Smooth muscle cell (in vitro differentiated cells): ENCODE measurements at regions not wholly inside any gene's neighbourhood (a gene's known extent, or its start where the extent isn't known, plus 50 kb on each side); places are given as distances from the start of the nearest gene placed in this dataset.

Experiments
- DNase-seq: peaks from one replicate; lab custom pipeline; 2025; ENCODE audit not compliant: unreplicated experiment; lab: John Stamatoyannopoulos, UW
- H2AFZ ChIP-seq: fragments of 200-600 bp; sonication (generic); 2 replicates; pipeline ENCODE4 v1.6.0; 2016; ENCODE audit warnings: antibody characterized with exemption, low read depth, mild to moderate bottlenecking
- H3F3A ChIP-seq: fragments of 200-600 bp; sonication (generic); 2 replicates; pipeline ENCODE4 v1.6.0; 2017; ENCODE audit warnings: antibody characterized with exemption, low read depth
- H3K27ac ChIP-seq: fragments of 200-600 bp; sonication (generic); 2 replicates; pipeline ENCODE4 v1.5.1; 2016; ENCODE audit warnings: low read depth, mild to moderate bottlenecking
- H3K27me3 ChIP-seq: fragments of 200-600 bp; sonication (generic); 2 replicates; pipeline ENCODE4 v1.6.1; 2016; ENCODE audit warnings: low read depth, mild to moderate bottlenecking
- H3K36me3 ChIP-seq: fragments of 200-600 bp; sonication (generic); 2 replicates; pipeline ENCODE4 v1.5.1; 2016; ENCODE audit warnings: low read depth
- H3K4me1 ChIP-seq: fragments of 200-600 bp; sonication (generic); 2 replicates; pipeline ENCODE4 v1.5.1; 2016; ENCODE audit warnings: low read depth
- H3K4me2 ChIP-seq: fragments of 200-600 bp; sonication (generic); 2 replicates; pipeline ENCODE4 v1.6.0; 2016; ENCODE audit warnings: mild to moderate bottlenecking
- H3K4me3 ChIP-seq: fragments of 200-600 bp; sonication (generic); 2 replicates; pipeline ENCODE4 v1.5.1; 2016; ENCODE audit warnings: mild to moderate bottlenecking
- H3K79me2 ChIP-seq: fragments of 200-600 bp; sonication (generic); 2 replicates; pipeline ENCODE4 v1.6.0; 2016; ENCODE audit warnings: low read depth, mild to moderate bottlenecking
- H3K9ac ChIP-seq: fragments of 200-600 bp; sonication (generic); 2 replicates; pipeline ENCODE4 v1.6.0; 2016; ENCODE audit warnings: low read depth
- H3K9me3 ChIP-seq: fragments of 200-600 bp; sonication (generic); replicated peaks from 2 replicates; pipeline ENCODE4 v1.5.1; 2016; ENCODE audit warnings: low read depth
- H4K20me1 ChIP-seq: fragments of 200-600 bp; sonication (generic); 2 replicates; pipeline ENCODE4 v1.6.0; 2016; ENCODE audit warnings: low read depth
- WGBS: methylation state at CpG from one replicate; pipeline ENCODE4 v1.1.7; 2016; ENCODE audit warnings: low lambda C conversion rate; 5-methylcytosine and 5-hydroxymethylcytosine counted together
- TF ChIP-seq, protein P1 (sequence below): fragments of 200-600 bp; sonication (generic); IDR thresholded peaks from 2 replicates; pipeline ENCODE4 v1.5.1; 2017; ENCODE audit warnings: borderline replicate concordance, mild to moderate bottlenecking, antibody characterized with exemption; ENCODE audit not compliant: insufficient read depth, poor library complexity, severe bottlenecking

- H3K4me2 ChIP-seq, result peak overlapping the region; percentile 46
- TF ChIP-seq, protein P1, sequence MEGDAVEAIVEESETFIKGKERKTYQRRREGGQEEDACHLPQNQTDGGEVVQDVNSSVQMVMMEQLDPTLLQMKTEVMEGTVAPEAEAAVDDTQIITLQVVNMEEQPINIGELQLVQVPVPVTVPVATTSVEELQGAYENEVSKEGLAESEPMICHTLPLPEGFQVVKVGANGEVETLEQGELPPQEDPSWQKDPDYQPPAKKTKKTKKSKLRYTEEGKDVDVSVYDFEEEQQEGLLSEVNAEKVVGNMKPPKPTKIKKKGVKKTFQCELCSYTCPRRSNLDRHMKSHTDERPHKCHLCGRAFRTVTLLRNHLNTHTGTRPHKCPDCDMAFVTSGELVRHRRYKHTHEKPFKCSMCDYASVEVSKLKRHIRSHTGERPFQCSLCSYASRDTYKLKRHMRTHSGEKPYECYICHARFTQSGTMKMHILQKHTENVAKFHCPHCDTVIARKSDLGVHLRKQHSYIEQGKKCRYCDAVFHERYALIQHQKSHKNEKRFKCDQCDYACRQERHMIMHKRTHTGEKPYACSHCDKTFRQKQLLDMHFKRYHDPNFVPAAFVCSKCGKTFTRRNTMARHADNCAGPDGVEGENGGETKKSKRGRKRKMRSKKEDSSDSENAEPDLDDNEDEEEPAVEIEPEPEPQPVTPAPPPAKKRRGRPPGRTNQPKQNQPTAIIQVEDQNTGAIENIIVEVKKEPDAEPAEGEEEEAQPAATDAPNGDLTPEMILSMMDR, result no peak
- no peaks in the 10 kb centered on the region for H3K4me1 ChIP-seq
- DNase-seq, result no peak
- H3K27me3 ChIP-seq, result no peaks in the 10 kb centered on the region
- no peaks in the 10 kb centered on the region for H3K36me3 ChIP-seq
- no peaks in the 10 kb centered on the region for H3K79me2 ChIP-seq
- H4K20me1 ChIP-seq, result no peaks in the 10 kb centered on the region
- H3K9ac ChIP-seq, result no peak overlapping the region
- H3F3A ChIP-seq, result no peaks in the 10 kb centered on the region
- no peak overlapping the region for H3K4me3 ChIP-seq
- H2AFZ ChIP-seq, result peak overlapping the region; percentile 87
- H3K27ac ChIP-seq, result no peak overlapping the region
- no peaks in the 10 kb centered on the region for H3K9me3 ChIP-seq
- WGBS, result 83% methylated on average over 1 of the region's 1 CpG
Measured at GRCh38 chr4:65791111-65791811, 121.0 kb upstream of the EPHA5 start.

DNA sequence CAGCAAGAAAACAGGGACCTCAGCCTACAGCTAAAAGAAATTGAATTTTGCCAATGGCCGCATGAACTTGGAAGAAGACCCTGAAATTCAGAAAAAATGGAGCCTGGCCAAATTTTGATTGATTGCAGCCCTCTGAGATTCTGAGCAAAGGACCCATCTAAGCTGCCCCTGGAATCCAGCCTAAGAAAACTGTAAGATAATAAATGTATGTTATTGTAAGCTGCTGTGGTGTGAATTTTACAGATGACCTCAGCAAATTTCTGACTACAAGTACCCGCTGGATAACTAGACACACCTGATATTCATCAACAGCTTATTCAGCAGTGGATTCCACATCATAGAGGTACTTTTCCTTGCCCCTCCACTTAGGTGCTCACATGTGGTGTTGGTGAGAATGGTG lies 119.5 kb upstream of the EPHA5 start:
- Histone ChIP-seq H3K4me3 (no peak overlapping the region), H3K79me2 (no peaks in the 10 kb centered on the region), H3K9ac (no peak overlapping the region), H3K27ac (no peak overlapping the region), H3K36me3 (no peaks in the 10 kb centered on the region), H3K4me2 (no peak overlapping the region), H3K4me1 (no peaks in the 10 kb centered on the region), H2AFZ (no peak overlapping the region), H4K20me1 (no peaks in the 10 kb centered on the region), H3K9me3 (no peaks in the 10 kb centered on the region), H3K27me3 (no peaks in the 10 kb centered on the region), H3F3A (no peaks in the 10 kb centered on the region)
- TF ChIP-seq, protein P1, result no peak
- 87% methylated on average over 2 of the region's 2 CpGs for WGBS
- no peak for DNase-seq

GRCh38 chr4:65789341-65789740 lies 119.1 kb upstream of the EPHA5 start:
- Histone ChIP-seq H3F3A (no peaks in the 10 kb centered on the region), H3K4me1 (no peaks in the 10 kb centered on the region), H2AFZ (no peak overlapping the region), H3K36me3 (no peaks in the 10 kb centered on the region), H3K4me2 (no peak overlapping the region), H3K27ac (no peak overlapping the region), H3K4me3 (no peak overlapping the region), H3K9ac (no peak overlapping the region), H3K79me2 (no peaks in the 10 kb centered on the region), H4K20me1 (no peaks in the 10 kb centered on the region), H3K9me3 (no peaks in the 10 kb centered on the region), H3K27me3 (no peaks in the 10 kb centered on the region)
- 88% methylated on average over 2 of the region's 2 CpGs for WGBS
- TF ChIP-seq, protein P1, result no peak
- no peak for DNase-seq

DNA sequence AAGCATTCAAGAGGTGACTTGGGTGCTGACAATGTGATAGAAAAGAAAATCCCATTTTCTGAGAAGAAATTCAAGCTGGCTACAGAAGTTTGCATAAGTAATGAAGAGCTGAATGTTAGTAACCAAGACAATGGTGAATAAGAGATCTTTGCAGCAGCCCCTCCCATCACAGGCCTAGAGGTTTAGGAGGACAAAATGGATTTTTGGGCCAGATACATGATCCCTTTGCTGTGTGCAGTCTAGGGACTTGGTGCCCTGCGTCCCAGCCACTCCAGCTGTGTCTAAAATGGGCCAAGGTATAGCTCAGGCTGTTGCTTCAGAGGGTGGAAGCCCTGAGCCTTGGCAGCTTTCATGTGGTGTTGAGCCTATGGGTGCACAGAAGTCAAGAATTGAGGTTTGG lies 107.0 kb upstream of the EPHA5 start:
- Histone ChIP-seq H3K4me1 (no peaks in the 10 kb centered on the region), H3K9me3 (no peaks in the 10 kb centered on the region), H2AFZ (no peak overlapping the region), H3F3A (no peaks in the 10 kb centered on the region), H3K79me2 (no peaks in the 10 kb centered on the region), H3K4me2 (no peak overlapping the region), H3K9ac (no peak overlapping the region), H3K27ac (no peak overlapping the region), H3K27me3 (no peaks in the 10 kb centered on the region), H4K20me1 (no peaks in the 10 kb centered on the region), H3K4me3 (no peak overlapping the region), H3K36me3 (no peaks in the 10 kb centered on the region)
- 57% methylated on average over 1 of the region's 1 CpG for WGBS
- DNase-seq, result no peak
- TF ChIP-seq, protein P1, result no peak
